ENCODE measurements at regions not wholly inside any gene's neighbourhood (a gene's known extent, or its start where the extent isn't known, plus 50 kb on each side); places are given as distances from the start of the nearest gene placed in this dataset.

- peak in 1 of 2 donors; percentile 24 for DNase-seq
- intact Hi-C loops (cut with DNase I; ENCODE audit: low total_unique reads) = loop anchor here (5.0 kb wide), 1 partner anchor 246 kb away; no protein-coding TSS in a partner anchor
- Histone ChIP-seq H3K4me1 (peaks cover 0 to 13% (median 7%) of the 10 kb centered on the region in 4 donors), H3K9me3 (no peaks in the 10 kb centered on the region), H3K27ac (no peak overlapping the region), H3K4me3 (no peak overlapping the region), H3K36me3 (no peaks in the 10 kb centered on the region), H3K27me3 (peaks cover 0 to 45% of the 10 kb centered on the region in 2 donors)
- TF ChIP-seq CTCF (IDR thresholded peaks at IDR 0.05) = no peak
These were observed 84.9 kb upstream of the TGM3 start for GRCh38 chr20:2210646-2211552.

GRCh38 chr20:2212456-2213015 lies 83.3 kb upstream of the TGM3 start:
- peaks cover 0 to 33% of the 10 kb centered on the region in 2 donors for H3K27me3 ChIP-seq
- TF ChIP-seq CTCF (IDR thresholded peaks at IDR 0.05) = no peak
- H3K4me3 ChIP-seq = no peak overlapping the region
- H3K4me1 ChIP-seq = peaks cover 0 to 4% (median 3%) of the 10 kb centered on the region in 4 donors
- no peaks in the 10 kb centered on the region for H3K36me3 ChIP-seq
- no peaks in the 10 kb centered on the region for H3K9me3 ChIP-seq
- intact Hi-C loops (cut with DNase I; ENCODE audit: low total_unique reads) = loop anchor here (5.0 kb wide), 1 partner anchor 245 kb away; no protein-coding TSS in a partner anchor
- no peak overlapping the region for H3K27ac ChIP-seq
- no peak for DNase-seq

GRCh38 chr20:2213401-2213800 lies 82.4 kb upstream of the TGM3 start:
- no peak for TF ChIP-seq CTCF (IDR thresholded peaks at IDR 0.05)
- intact Hi-C loops (cut with DNase I; ENCODE audit: low total_unique reads) = loop anchor here (5.0 kb wide), 1 partner anchor 244 kb away; no protein-coding TSS in a partner anchor
- no peak for DNase-seq
- Histone ChIP-seq H3K9me3 (no peaks in the 10 kb centered on the region), H3K36me3 (no peaks in the 10 kb centered on the region), H3K4me3 (no peak overlapping the region), H3K27ac (no peak overlapping the region), H3K4me1 (no peaks in the 10 kb centered on the region), H3K27me3 (peaks cover 0 to 25% of the 10 kb centered on the region in 2 donors)

GRCh38 chr20:2217857-2218539 lies 77.8 kb upstream of the TGM3 start:
- Histone ChIP-seq H3K4me1 (no peaks in the 10 kb centered on the region), H3K27ac (no peak overlapping the region)

More at GRCh38 chr20:2217857-2218539, 77.8 kb upstream of the TGM3 start:
- intact Hi-C loops (cut with DNase I; ENCODE audit: low total_unique reads) = no loop called here
- Histone ChIP-seq H3K36me3 (no peaks in the 10 kb centered on the region), H3K27me3 (peaks cover 0 to 2% of the 10 kb centered on the region in 2 donors), H3K9me3 (no peaks in the 10 kb centered on the region), H3K4me3 (no peak overlapping the region)
- DNase-seq = peak in 1 of 2 donors; percentile 40
- TF ChIP-seq CTCF (IDR thresholded peaks at IDR 0.05) = no peak

Data from tibial artery (tissue), 4 donors.